CD14-positive monocyte (primary cell): ENCODE measurements at regions not wholly inside any gene's neighbourhood (a gene's known extent, or its start where the extent isn't known, plus 50 kb on each side); places are given as distances from the start of the nearest gene placed in this dataset.

ENCODE experiments used
- DNase-seq, 3 donors: peaks; one replicate each; pipeline ENCODE4 v3.0.0-alpha.2; 2011 to 2022
- H2AFZ ChIP-seq: 2 replicates; pipeline ENCODE4 v1.6.0; 2012; ENCODE audit warnings: mild to moderate bottlenecking, low read depth, low read length, inconsistent platforms; ENCODE audit not compliant: insufficient read depth, poor library complexity, severe bottlenecking
- H3K27ac ChIP-seq, 2 donors: 1 replicate in 1 of 2; 2 replicates in 1 of 2; pipeline ENCODE4 v1.5.1; 2012 to 2013; ENCODE audit warnings: low read length in 2 of 2, control low read depth in 1 of 2, inconsistent platforms in 1 of 2, low read depth in 1 of 2, mild to moderate bottlenecking in 1 of 2
- H3K27me3 ChIP-seq, 2 donors: one replicate each; pipeline versions ENCODE4 v1.6.0 to v1.6.1; 2011 to 2013; ENCODE audit warnings: low read length in 2 of 2; ENCODE audit not compliant: control insufficient read depth in 2 of 2, insufficient read depth in 2 of 2
- H3K36me3 ChIP-seq, 2 donors: replicated peaks in 1 of 2; 1 replicate in 1 of 2; 2 replicates in 1 of 2; pipeline versions ENCODE4 v1.5.1 to v1.6.1; 2012 to 2013; ENCODE audit warnings: low read length in 2 of 2, control low read depth in 1 of 2, inconsistent platforms in 1 of 2, mild to moderate bottlenecking in 1 of 2; ENCODE audit not compliant: insufficient read depth in 2 of 2, control insufficient read depth in 1 of 2
- H3K4me1 ChIP-seq, 2 donors: 1 replicate in 1 of 2; 2 replicates in 1 of 2; pipeline versions ENCODE4 v1.5.1 to v1.6.1; 2012 to 2013; ENCODE audit warnings: low read length in 2 of 2, control low read depth in 1 of 2, inconsistent platforms in 1 of 2, mild to moderate bottlenecking in 1 of 2, moderate library complexity in 1 of 2; ENCODE audit not compliant: insufficient read depth in 2 of 2, control insufficient read depth in 1 of 2
- H3K4me2 ChIP-seq: replicated peaks from 2 replicates; pipeline ENCODE3; 2012; ENCODE audit warnings: low read length, moderate library complexity, mild to moderate bottlenecking; ENCODE audit not compliant: poor library complexity, severe bottlenecking; ENCODE audit errors: extremely low read depth
- H3K4me3 ChIP-seq, 3 experiments: fragments of 200-600 bp in 1 of 3; sonication (generic) in 1 of 3; replicated peaks in 1 of 3; 1 replicate in 2 of 3; 2 replicates in 1 of 3; pipeline ENCODE4 v1.5.1; 2011 to 2013; ENCODE audit warnings: low read length in 3 of 3, mild to moderate bottlenecking in 3 of 3, control low read depth in 2 of 3, low read depth in 2 of 3, inconsistent platforms in 1 of 3, moderate library complexity in 1 of 3
- H3K79me2 ChIP-seq: 2 replicates; pipeline ENCODE4 v1.6.0; 2012; ENCODE audit warnings: mild to moderate bottlenecking, control low read depth, inconsistent platforms, low read length, moderate library complexity; ENCODE audit not compliant: insufficient read depth
- H3K9ac ChIP-seq: 2 replicates; pipeline ENCODE4 v1.6.0; 2017; ENCODE audit warnings: low read length, mild to moderate bottlenecking; ENCODE audit not compliant: insufficient read depth, poor library complexity, severe bottlenecking
- H3K9me3 ChIP-seq, 2 donors: replicated peaks in 1 of 2; 1 replicate in 1 of 2; 2 replicates in 1 of 2; pipeline versions ENCODE4 v1.5.1 to v1.6.1; 2012 to 2013; ENCODE audit warnings: low read length in 2 of 2, control low read depth in 1 of 2; ENCODE audit not compliant: control insufficient read depth in 1 of 2, insufficient read depth in 1 of 2
- H4K20me1 ChIP-seq: 2 replicates; pipeline ENCODE4 v1.6.0; 2012; ENCODE audit warnings: mild to moderate bottlenecking, low read length, control low read depth, moderate library complexity; ENCODE audit not compliant: insufficient read depth
- H3K27ac Mint-ChIP-seq, 7 donors: one replicate each; pipeline ENCODE4 v1.8.0; 2020; ENCODE audit warnings: mild to moderate bottlenecking in 7 of 7, mixed read lengths in 7 of 7, moderate library complexity in 6 of 7, inconsistent platforms in 2 of 7
- H3K27me3 Mint-ChIP-seq, 3 donors: one replicate each; pipeline ENCODE4 v1.8.0; 2021 to 2022; ENCODE audit warnings: low read depth in 3 of 3, mild to moderate bottlenecking in 3 of 3, mixed read lengths in 3 of 3, moderate library complexity in 3 of 3, inconsistent platforms in 1 of 3
- H3K36me3 Mint-ChIP-seq, 2 donors: one replicate each; pipeline ENCODE4 v1.8.0; 2020; ENCODE audit warnings: mixed read lengths in 2 of 2, inconsistent platforms in 1 of 2, mild to moderate bottlenecking in 1 of 2
- H3K4me1 Mint-ChIP-seq: one replicate; pipeline ENCODE4 v1.8.0; 2020; ENCODE audit warnings: mild to moderate bottlenecking, mixed read lengths
- H3K4me3 Mint-ChIP-seq, 2 donors: one replicate each; pipeline ENCODE4 v1.8.0; 2020; ENCODE audit warnings: mild to moderate bottlenecking in 2 of 2, mixed read lengths in 2 of 2, moderate library complexity in 1 of 2
- H3K9me3 Mint-ChIP-seq, 7 donors: one replicate each; pipeline ENCODE4 v1.8.0; 2020 to 2022; ENCODE audit warnings: mixed read lengths in 7 of 7, mild to moderate bottlenecking in 6 of 7, moderate library complexity in 6 of 7, inconsistent platforms in 2 of 7
- CTCF ChIP-seq: fragments of 200-600 bp; IDR thresholded peaks from one replicate; pipeline ENCODE4 v1.8.0; 2022; ENCODE audit warnings: antibody characterized with exemption, mild to moderate bottlenecking
- WGBS: methylation state at CpG from one replicate; pipeline ENCODE4 v1.1.5; 2013; ENCODE audit warnings: missing lambda C conversion rate; ENCODE audit not compliant: insufficient coverage; 5-methylcytosine and 5-hydroxymethylcytosine counted together
- intact Hi-C, 2 donors: fragments of 100-400 bp; cut with micrococcal nuclease; formaldehyde crosslinking; loops; one replicate each; pipeline versions ENCODE4 v1.15.0 to v1.15.1; 2023

GRCh38 chr1:115158181-115158580 is 68.9 kb upstream of the TSPAN2 start:
- Histone ChIP-seq H3K9ac (no peak overlapping the region), H3K9me3 (no peaks in the 10 kb centered on the region), H3K79me2 (no peaks in the 10 kb centered on the region), H3K4me3 (no peak overlapping the region), H2AFZ (no peak overlapping the region), H3K27me3 (no peaks in the 10 kb centered on the region), H3K27ac (no peak overlapping the region), H3K36me3 (no peaks in the 10 kb centered on the region), H4K20me1 (no peaks in the 10 kb centered on the region), H3K4me1 (no peaks in the 10 kb centered on the region), H3K4me2 (no peak overlapping the region)
- H3K9me3 Mint-ChIP-seq: peaks cover 0 to 4% (median 0%) of the 10 kb centered on the region in 7 donors
- DNase-seq: no peak
- no peak overlapping the region for H3K27ac Mint-ChIP-seq
- no peak for TF ChIP-seq CTCF
- H3K36me3 Mint-ChIP-seq: no peaks in the 10 kb centered on the region
- H3K27me3 Mint-ChIP-seq: peaks cover 0 to 2% (median 1%) of the 10 kb centered on the region in 3 donors
- no peak overlapping the region for H3K4me3 Mint-ChIP-seq
- intact Hi-C loops: no loop called here
- no peaks in the 10 kb centered on the region for H3K4me1 Mint-ChIP-seq
- WGBS: 93% methylated on average over 2 of the region's 2 CpGs

- H3K27ac Mint-ChIP-seq: no peak overlapping the region
- no peaks in the 10 kb centered on the region for H3K36me3 ChIP-seq
- DNase-seq: no peak
- no peak overlapping the region for H3K4me2 ChIP-seq
- 77% methylated on average over 3 of the region's 4 CpGs for WGBS
- no peak overlapping the region for H3K4me3 ChIP-seq
- H2AFZ ChIP-seq: no peak overlapping the region
- H3K4me3 Mint-ChIP-seq: no peak overlapping the region
- H3K27ac ChIP-seq: no peak overlapping the region
- H3K27me3 Mint-ChIP-seq: peaks cover 0 to 2% (median 1%) of the 10 kb centered on the region in 3 donors
- H3K79me2 ChIP-seq: no peaks in the 10 kb centered on the region
- peaks cover 0 to 2% (median 0%) of the 10 kb centered on the region in 7 donors for H3K9me3 Mint-ChIP-seq
- TF ChIP-seq CTCF: no peak
- no peak overlapping the region for H3K9ac ChIP-seq
- H3K4me1 Mint-ChIP-seq: no peaks in the 10 kb centered on the region
- intact Hi-C loops: no loop called here
- no peaks in the 10 kb centered on the region for H3K27me3 ChIP-seq
- no peaks in the 10 kb centered on the region for H4K20me1 ChIP-seq
- no peaks in the 10 kb centered on the region for H3K9me3 ChIP-seq
- H3K4me1 ChIP-seq: no peaks in the 10 kb centered on the region
- H3K36me3 Mint-ChIP-seq: no peaks in the 10 kb centered on the region
These were observed 67.6 kb upstream of the TSPAN2 start for GRCh38 chr1:115156826-115157468.
